Trophoblast cell (in vitro differentiated cells and primary cell): ENCODE measurements at regions not wholly inside any gene's neighbourhood (a gene's known extent, or its start where the extent isn't known, plus 50 kb on each side); places are given as distances from the start of the nearest gene placed in this dataset.
A peak's percentile ranks its signal among the peaks of the same experiment; 100 is the strongest.

Experiments
- DNase-seq, 2 donors: peaks; one replicate each; pipeline ENCODE4 v3.0.0-alpha.2; 2016
- H2AFZ ChIP-seq: 2 replicates; pipeline ENCODE4 v1.6.1; 2013; ENCODE audit warnings: low read length, moderate library complexity, mild to moderate bottlenecking; ENCODE audit not compliant: insufficient read depth, poor library complexity
- H2AK5ac ChIP-seq: 2 replicates; pipeline ENCODE4 v1.6.1; 2013; ENCODE audit warnings: mild to moderate bottlenecking, low read length
- H2BK120ac ChIP-seq: 2 replicates; pipeline ENCODE4 v1.6.1; 2013; ENCODE audit warnings: low read length, mild to moderate bottlenecking, moderate library complexity; ENCODE audit not compliant: insufficient read depth, poor library complexity
- H2BK12ac ChIP-seq: 2 replicates; pipeline ENCODE4 v1.6.1; 2013; ENCODE audit warnings: mild to moderate bottlenecking, low read length, moderate library complexity
- H2BK5ac ChIP-seq: 2 replicates; pipeline ENCODE4 v1.6.1; 2013; ENCODE audit warnings: low read length, low read depth, moderate library complexity, mild to moderate bottlenecking; ENCODE audit not compliant: poor library complexity
- H3K14ac ChIP-seq: 2 replicates; pipeline ENCODE4 v1.6.1; 2013; ENCODE audit warnings: mild to moderate bottlenecking, low read length
- H3K18ac ChIP-seq: 2 replicates; pipeline ENCODE4 v1.6.1; 2013; ENCODE audit warnings: mild to moderate bottlenecking, low read length
- H3K23ac ChIP-seq: 2 replicates; pipeline ENCODE4 v1.6.1; 2013; ENCODE audit warnings: low read length
- H3K27ac ChIP-seq: 2 replicates; pipeline ENCODE4 v1.5.1; 2013; ENCODE audit warnings: low read depth, mild to moderate bottlenecking, inconsistent platforms, low read length, moderate library complexity
- H3K27me3 ChIP-seq: 2 replicates; pipeline ENCODE4 v1.6.1; 2013; ENCODE audit warnings: inconsistent platforms, mild to moderate bottlenecking, low read length, moderate library complexity; ENCODE audit not compliant: insufficient read depth
- H3K36me3 ChIP-seq, 2 experiments: 1 replicate in 1 of 2; 2 replicates in 1 of 2; pipeline ENCODE4 v1.6.1; 2013; ENCODE audit warnings: low read length in 2 of 2, mild to moderate bottlenecking in 2 of 2, moderate library complexity in 1 of 2; ENCODE audit not compliant: insufficient read depth in 2 of 2, control insufficient read depth in 1 of 2
- H3K4ac ChIP-seq: 2 replicates; pipeline ENCODE4 v1.6.1; 2013; ENCODE audit warnings: low read depth, mild to moderate bottlenecking, low read length, moderate library complexity
- H3K4me1 ChIP-seq, 2 experiments: 1 replicate in 1 of 2; 2 replicates in 1 of 2; pipeline ENCODE4 v1.6.1; 2013; ENCODE audit warnings: low read length in 2 of 2, mild to moderate bottlenecking in 2 of 2, moderate library complexity in 1 of 2; ENCODE audit not compliant: insufficient read depth in 2 of 2, control insufficient read depth in 1 of 2
- H3K4me2 ChIP-seq: 2 replicates; pipeline ENCODE4 v1.6.1; 2013; ENCODE audit warnings: inconsistent platforms, mild to moderate bottlenecking, low read length, moderate library complexity
- H3K4me3 ChIP-seq: 2 replicates; pipeline ENCODE4 v1.5.1; 2013; ENCODE audit warnings: mild to moderate bottlenecking, low read depth, low read length, inconsistent platforms
- H3K79me1 ChIP-seq: one replicate; pipeline ENCODE4 v1.6.1; 2013; ENCODE audit warnings: low read length
- H3K79me2 ChIP-seq: 2 replicates; pipeline ENCODE4 v1.6.1; 2013; ENCODE audit warnings: low read length, mild to moderate bottlenecking; ENCODE audit not compliant: control insufficient read depth, insufficient read depth, poor library complexity
- H3K9ac ChIP-seq: 2 replicates; pipeline ENCODE4 v1.6.1; 2013; ENCODE audit warnings: mild to moderate bottlenecking, low read length
- H3K9me3 ChIP-seq: 2 replicates; pipeline ENCODE4 v1.6.1; 2013; ENCODE audit warnings: low read depth, mild to moderate bottlenecking, control low read depth, inconsistent platforms, low read length; ENCODE audit not compliant: insufficient read depth
- H4K12ac ChIP-seq: 2 replicates; pipeline ENCODE4 v1.6.1; 2013; ENCODE audit warnings: low read depth, mild to moderate bottlenecking, low read length, moderate library complexity
- H4K8ac ChIP-seq: 2 replicates; pipeline ENCODE4 v1.6.1; 2013; ENCODE audit warnings: low read depth, mild to moderate bottlenecking, low read length, moderate library complexity
- H4K91ac ChIP-seq: one replicate; pipeline ENCODE4 v1.6.1; 2013; ENCODE audit warnings: low read depth, mild to moderate bottlenecking, low read length, moderate library complexity
- WGBS: extraction: QIAGEN DNeasy Blood & Tissue Kit; methylation state at CpG from one replicate; pipeline ENCODE4 v1.1.7; 2013; ENCODE audit warnings: missing lambda C conversion rate; ENCODE audit not compliant: insufficient read length, insufficient coverage; ENCODE audit errors: extremely low coverage; 5-methylcytosine and 5-hydroxymethylcytosine counted together

GRCh38 chr3:10761583-10761982 is 54.4 kb upstream of the SLC6A11 start:
- Histone ChIP-seq H3K23ac (no peak overlapping the region), H3K79me2 (no peaks in the 10 kb centered on the region), H3K4me1 (no peaks in the 10 kb centered on the region), H3K9ac (no peak overlapping the region), H2BK5ac (no peak overlapping the region), H3K9me3 (no peaks in the 10 kb centered on the region), H2BK12ac (no peak overlapping the region), H4K91ac (no peak overlapping the region), H3K27ac (no peak overlapping the region), H2AFZ (no peak overlapping the region), H3K4me2 (no peak overlapping the region), H3K27me3 (no peaks in the 10 kb centered on the region), H3K14ac (no peak overlapping the region), H2AK5ac (no peak overlapping the region), H3K18ac (no peak overlapping the region), H3K4me3 (peak overlapping the region; percentile 21), H2BK120ac (no peak overlapping the region), H3K36me3 (no peaks in the 10 kb centered on the region), H3K4ac (no peak overlapping the region), H3K79me1 (no peaks in the 10 kb centered on the region), H4K8ac (no peak overlapping the region), H4K12ac (no peak overlapping the region)
- WGBS = no CpG with 5 or more reads among the region's 8 CpGs
- no peak for DNase-seq

GRCh38 chr3:10762116-10762515 is 53.9 kb upstream of the SLC6A11 start:
- Histone ChIP-seq H3K79me2 (no peaks in the 10 kb centered on the region), H3K36me3 (no peaks in the 10 kb centered on the region), H2BK12ac (no peak overlapping the region), H4K8ac (no peak overlapping the region), H3K18ac (no peak overlapping the region), H3K4me3 (no peak overlapping the region), H2AK5ac (no peak overlapping the region), H2AFZ (no peak overlapping the region), H3K27me3 (no peaks in the 10 kb centered on the region), H3K23ac (no peak overlapping the region), H3K14ac (no peak overlapping the region), H3K79me1 (no peaks in the 10 kb centered on the region), H3K4me2 (no peak overlapping the region), H3K27ac (no peak overlapping the region), H3K4me1 (no peaks in the 10 kb centered on the region), H3K9me3 (no peaks in the 10 kb centered on the region), H4K91ac (no peak overlapping the region), H3K9ac (no peak overlapping the region), H2BK5ac (no peak overlapping the region), H4K12ac (no peak overlapping the region), H3K4ac (no peak overlapping the region), H2BK120ac (no peak overlapping the region)
- DNase-seq = no peak
- no CpG with 5 or more reads among the region's 5 CpGs for WGBS

- no peak overlapping the region for H4K8ac ChIP-seq
- no peak overlapping the region for H3K27ac ChIP-seq
- H4K12ac ChIP-seq = no peak overlapping the region
- no peak overlapping the region for H3K18ac ChIP-seq
- H3K79me2 ChIP-seq = no peaks in the 10 kb centered on the region
- H2AK5ac ChIP-seq = no peak overlapping the region
- no peaks in the 10 kb centered on the region for H3K4me1 ChIP-seq
- DNase-seq = no peak
- H3K4me2 ChIP-seq = no peak overlapping the region
- H3K4ac ChIP-seq = no peak overlapping the region
- no CpG with 5 or more reads among the region's 9 CpGs for WGBS
- H3K79me1 ChIP-seq = no peaks in the 10 kb centered on the region
- H3K14ac ChIP-seq = no peak overlapping the region
- H2BK120ac ChIP-seq = no peak overlapping the region
- no peak overlapping the region for H3K4me3 ChIP-seq
- no peak overlapping the region for H4K91ac ChIP-seq
- H3K9me3 ChIP-seq = no peaks in the 10 kb centered on the region
- no peak overlapping the region for H3K9ac ChIP-seq
- no peak overlapping the region for H2BK5ac ChIP-seq
- H3K27me3 ChIP-seq = no peaks in the 10 kb centered on the region
- no peak overlapping the region for H2BK12ac ChIP-seq
- H3K36me3 ChIP-seq = no peaks in the 10 kb centered on the region
- no peak overlapping the region for H3K23ac ChIP-seq
- H2AFZ ChIP-seq = no peak overlapping the region
Observed at GRCh38 chr3:10762611-10763247, 53.3 kb upstream of the SLC6A11 start.

- Histone ChIP-seq H3K4me2 (no peak overlapping the region), H3K18ac (no peak overlapping the region), H3K36me3 (no peaks in the 10 kb centered on the region), H3K79me1 (no peaks in the 10 kb centered on the region), H3K23ac (no peak overlapping the region), H3K4ac (no peak overlapping the region), H2AFZ (no peak overlapping the region), H3K4me3 (no peak overlapping the region), H3K27me3 (no peaks in the 10 kb centered on the region), H2BK5ac (no peak overlapping the region), H3K79me2 (no peaks in the 10 kb centered on the region), H2AK5ac (no peak overlapping the region), H4K91ac (no peak overlapping the region), H4K8ac (no peak overlapping the region), H3K14ac (no peak overlapping the region), H2BK12ac (no peak overlapping the region), H3K27ac (no peak overlapping the region), H4K12ac (no peak overlapping the region), H3K4me1 (no peaks in the 10 kb centered on the region), H2BK120ac (no peak overlapping the region), H3K9me3 (no peaks in the 10 kb centered on the region), H3K9ac (no peak overlapping the region)
- no peak for DNase-seq
- no CpG with 5 or more reads among the region's 9 CpGs for WGBS
Observed at GRCh38 chr3:10763248-10763620, 52.8 kb upstream of the SLC6A11 start.
